RWPE1 (cell line): ENCODE measurements at regions not wholly inside any gene's neighbourhood (a gene's known extent, or its start where the extent isn't known, plus 50 kb on each side); places are given as distances from the start of the nearest gene placed in this dataset.
"Not testable (repeated sequence)": the region's sequence is repeated elsewhere in the genome, so short reads cannot be mapped to it uniquely, and the experiment has no call there.

Experiments used
- CTCF ChIA-PET: fragments of 350-600 bp; sonication (Branson Sonifier 250); formaldehyde crosslinking; extraction: SDS; loops from one replicate; lab custom pipeline; 2021; lab: Yijun Ruan, JAX
- POLR2A ChIA-PET: fragments of 400-600 bp; formaldehyde crosslinking; extraction: SDS; loops from one replicate; lab custom pipeline; 2020; ENCODE audit warnings: antibody characterized with exemption; ENCODE audit not compliant: low non-redundant PET; lab: Yijun Ruan, JAX
- DNase-seq: peaks from one replicate; pipeline ENCODE4 v3.0.0; 2012; ENCODE audit warnings: low spot score
- H3K27ac ChIP-seq: fragments of 450-650 bp; 2 replicates; pipeline ENCODE4 v1.5.1; 2017
- TF ChIP-seq, protein P1 (sequence below): fragments of 450-650 bp; conservative IDR thresholded peaks from 2 replicates; pipeline ENCODE4 v1.5.1; 2017; ENCODE audit warnings: low read depth, mild to moderate bottlenecking

DNA sequence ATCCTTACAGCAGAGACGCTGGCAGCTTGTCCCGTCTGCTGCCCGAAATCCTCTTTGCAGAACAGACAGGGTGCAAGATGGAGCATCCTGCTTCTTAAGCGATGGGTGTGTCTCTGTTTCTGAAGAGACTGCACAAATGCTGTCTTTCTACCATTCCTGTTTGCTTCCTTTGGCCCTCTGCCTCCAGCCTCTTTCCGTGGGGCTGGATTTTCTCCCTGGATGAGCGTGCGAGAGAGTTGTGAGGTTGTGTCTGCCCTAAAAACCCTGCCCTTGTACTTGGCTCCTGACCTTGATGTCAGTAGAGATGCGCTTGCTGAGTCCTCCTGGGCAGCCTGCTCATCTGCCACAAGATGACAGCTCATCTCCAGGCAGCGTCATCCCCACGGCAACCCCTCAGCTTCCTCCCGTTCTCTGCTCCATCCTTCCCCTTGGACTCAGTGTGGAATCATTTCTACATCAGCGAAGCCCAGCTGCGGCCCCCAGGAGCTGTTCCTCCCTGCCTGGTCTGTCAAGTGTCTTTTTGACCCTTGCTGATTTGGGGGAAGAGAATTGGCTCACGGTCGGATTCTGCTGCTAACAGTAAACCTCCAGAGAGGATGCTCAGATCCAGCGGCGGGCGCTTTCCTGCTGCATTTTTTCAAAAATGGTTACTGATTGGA is 246.2 kb downstream of the ASMT start:
- H3K27ac ChIP-seq = no peak overlapping the region
- TF ChIP-seq, protein P1, sequence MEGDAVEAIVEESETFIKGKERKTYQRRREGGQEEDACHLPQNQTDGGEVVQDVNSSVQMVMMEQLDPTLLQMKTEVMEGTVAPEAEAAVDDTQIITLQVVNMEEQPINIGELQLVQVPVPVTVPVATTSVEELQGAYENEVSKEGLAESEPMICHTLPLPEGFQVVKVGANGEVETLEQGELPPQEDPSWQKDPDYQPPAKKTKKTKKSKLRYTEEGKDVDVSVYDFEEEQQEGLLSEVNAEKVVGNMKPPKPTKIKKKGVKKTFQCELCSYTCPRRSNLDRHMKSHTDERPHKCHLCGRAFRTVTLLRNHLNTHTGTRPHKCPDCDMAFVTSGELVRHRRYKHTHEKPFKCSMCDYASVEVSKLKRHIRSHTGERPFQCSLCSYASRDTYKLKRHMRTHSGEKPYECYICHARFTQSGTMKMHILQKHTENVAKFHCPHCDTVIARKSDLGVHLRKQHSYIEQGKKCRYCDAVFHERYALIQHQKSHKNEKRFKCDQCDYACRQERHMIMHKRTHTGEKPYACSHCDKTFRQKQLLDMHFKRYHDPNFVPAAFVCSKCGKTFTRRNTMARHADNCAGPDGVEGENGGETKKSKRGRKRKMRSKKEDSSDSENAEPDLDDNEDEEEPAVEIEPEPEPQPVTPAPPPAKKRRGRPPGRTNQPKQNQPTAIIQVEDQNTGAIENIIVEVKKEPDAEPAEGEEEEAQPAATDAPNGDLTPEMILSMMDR = no peak
- DNase-seq = no peak
- ChIA-PET CTCF (no interaction called here), POLR2A (no interaction called here)

DNA sequence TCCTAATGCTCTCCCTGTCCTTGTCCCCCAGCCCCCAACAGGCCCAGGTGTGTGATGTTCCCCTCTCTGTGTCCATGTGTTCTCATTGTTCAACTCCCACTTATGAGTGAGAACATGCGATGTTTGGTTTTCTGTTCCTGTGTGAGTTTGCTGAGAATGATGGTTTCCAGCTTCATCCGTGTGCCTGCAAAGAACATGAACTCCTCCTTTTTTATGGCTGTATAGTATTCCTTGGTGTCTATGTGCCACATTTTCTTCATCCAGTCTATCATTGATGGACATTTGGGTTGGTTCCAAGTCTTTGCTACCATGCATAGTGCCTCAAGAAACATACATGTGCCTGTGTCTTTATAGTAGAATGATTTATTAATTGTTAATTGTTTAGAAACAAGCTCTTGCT is 249.1 kb downstream of the ASMT start:
- DNase-seq, CTCF ChIA-PET, POLR2A ChIA-PET: not testable (repeated sequence)

DNA sequence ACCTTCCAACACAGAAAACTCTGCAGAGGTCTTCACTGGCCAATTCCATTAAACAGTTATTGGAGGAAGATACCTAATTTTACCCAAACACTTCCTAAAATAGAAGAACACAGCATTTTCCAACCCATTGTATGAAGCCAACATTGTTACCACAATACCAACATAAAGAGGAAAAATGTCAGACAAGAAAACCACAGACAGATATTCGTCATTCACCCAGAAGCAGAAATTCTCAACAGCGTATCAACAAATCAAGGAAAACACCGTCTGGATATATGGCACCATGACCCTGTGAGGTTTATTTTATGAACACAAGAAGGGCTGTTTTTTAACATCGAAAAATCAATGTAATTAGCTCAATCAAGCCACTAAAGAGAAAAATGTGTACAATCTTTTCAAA is 255.6 kb downstream of the ASMT start:
- POLR2A ChIA-PET = no interaction called here
- CTCF ChIA-PET = no interaction called here
- H3K27ac ChIP-seq = no peak overlapping the region
- DNase-seq = no peak
- TF ChIP-seq, protein P1 = no peak

More for the DNA sequence above, 249.1 kb downstream of the ASMT start:
- H3K27ac ChIP-seq = not testable (repeated sequence)

DNA sequence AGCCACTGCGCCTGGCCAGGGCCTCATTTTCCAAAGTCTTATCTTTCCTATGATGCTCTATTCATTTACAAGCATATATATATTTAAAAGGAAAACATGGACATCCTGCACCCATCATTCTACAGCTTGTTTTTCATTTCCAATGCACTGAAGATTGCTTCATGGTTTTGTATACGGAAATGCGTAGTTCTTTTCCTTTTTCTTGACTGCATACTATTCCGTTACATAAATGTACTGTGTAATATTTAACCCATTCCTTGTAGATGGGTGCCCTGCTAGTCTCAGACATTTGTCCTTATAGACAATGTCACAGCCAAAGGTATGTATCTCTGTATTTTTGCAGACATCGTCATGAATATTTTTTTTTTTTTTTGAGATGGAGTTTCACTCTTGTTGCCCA is 257.0 kb downstream of the ASMT start:
- no peak overlapping the region for H3K27ac ChIP-seq
- TF ChIP-seq, protein P1 = no peak
- ChIA-PET CTCF (no interaction called here), POLR2A (no interaction called here)
- no peak for DNase-seq

DNA sequence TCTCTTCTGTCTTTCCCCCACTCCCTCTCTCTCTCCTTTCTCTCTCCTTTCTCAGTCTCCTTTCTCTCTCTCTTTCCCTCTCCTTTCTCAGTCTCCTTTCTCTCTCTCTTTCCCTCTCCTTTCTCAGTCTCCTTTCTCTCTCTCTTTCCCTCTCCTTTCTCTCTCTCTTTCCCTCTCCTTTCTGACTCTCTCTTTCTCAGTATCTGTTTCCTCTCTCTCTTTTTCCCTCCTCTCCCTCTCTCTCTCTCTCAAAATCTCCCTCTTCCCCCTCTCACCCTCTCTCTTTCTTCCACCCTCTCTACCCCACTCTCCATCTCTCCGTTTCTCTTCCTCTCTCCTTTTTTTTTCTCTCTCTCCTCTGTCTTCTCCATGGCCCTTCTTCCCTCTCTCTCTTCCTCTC is 258.8 kb downstream of the ASMT start:
- DNase-seq = no peak
- CTCF ChIA-PET = no interaction called here
- TF ChIP-seq, protein P1 = no peak
- no peak overlapping the region for H3K27ac ChIP-seq
- POLR2A ChIA-PET = no interaction called here

DNA sequence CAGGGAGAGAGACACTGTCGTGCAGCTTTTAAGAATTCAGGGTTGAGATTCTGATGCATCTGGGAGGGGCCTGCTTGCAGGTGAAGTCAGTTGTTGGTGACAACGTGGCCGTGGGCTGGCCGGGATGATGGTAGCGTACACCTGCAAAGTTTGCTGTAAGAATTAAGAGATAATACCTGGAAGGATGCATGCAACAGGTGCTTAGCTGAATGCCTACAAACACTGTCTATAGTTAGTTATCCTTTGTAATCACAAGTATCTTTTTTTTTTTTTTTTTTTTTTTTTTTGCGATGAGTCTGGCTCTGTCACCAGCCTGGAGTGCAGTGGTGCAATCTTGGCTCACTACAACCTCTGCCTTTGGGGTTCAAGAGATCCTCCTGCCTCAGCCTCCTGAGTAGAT is 259.6 kb downstream of the ASMT start:
- POLR2A ChIA-PET = no interaction called here
- CTCF ChIA-PET = no interaction called here
- DNase-seq = no peak
- TF ChIP-seq, protein P1 = no peak
- H3K27ac ChIP-seq = no peak overlapping the region

DNA sequence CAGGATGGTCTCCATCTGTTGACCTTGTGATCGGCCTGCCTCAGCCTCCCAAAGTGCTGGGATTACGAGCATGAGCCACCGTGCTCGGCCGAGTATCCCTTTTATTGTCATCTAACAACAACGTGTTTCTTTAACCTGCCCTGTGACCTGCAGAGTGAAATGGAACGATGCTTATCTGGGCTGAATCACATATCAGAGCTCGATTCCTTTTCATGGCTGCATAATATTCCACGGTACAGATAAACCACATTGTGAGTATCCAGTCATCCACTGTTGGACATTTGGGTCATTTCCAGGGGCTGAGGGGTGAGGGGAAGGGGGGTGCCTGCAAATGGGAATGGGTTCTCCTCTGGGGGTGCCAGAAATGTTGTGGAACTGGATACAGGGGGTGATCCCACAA is 260.0 kb downstream of the ASMT start:
- no peak for DNase-seq
- ChIA-PET CTCF (no interaction called here), POLR2A (no interaction called here)
- TF ChIP-seq, protein P1 = no peak
- no peak overlapping the region for H3K27ac ChIP-seq
